Hepatocyte (in vitro differentiated cells): ENCODE measurements at regions not wholly inside any gene's neighbourhood (a gene's known extent, or its start where the extent isn't known, plus 50 kb on each side); places are given as distances from the start of the nearest gene placed in this dataset.

Source experiments
- DNase-seq: peaks from one replicate; pipeline ENCODE4 v3.0.0-alpha.2; 2016; ENCODE audit warnings: low spot score
- H2AFZ ChIP-seq: fragments of 200-600 bp; sonication (generic); 2 replicates; pipeline ENCODE4 v1.6.0; 2016; ENCODE audit warnings: antibody characterized with exemption, mild to moderate bottlenecking
- H3K27ac ChIP-seq: fragments of 200-600 bp; sonication (generic); 2 replicates; pipeline ENCODE4 v1.5.1; 2016; ENCODE audit warnings: mild to moderate bottlenecking
- H3K27me3 ChIP-seq: fragments of 200-600 bp; sonication (generic); 2 replicates; pipeline ENCODE4 v1.6.1; 2016
- H3K36me3 ChIP-seq: fragments of 200-600 bp; sonication (generic); replicated peaks from 2 replicates; pipeline ENCODE4 v1.5.1; 2016; ENCODE audit warnings: low read depth; ENCODE audit not compliant: insufficient read depth
- H3K4me1 ChIP-seq: fragments of 200-600 bp; sonication (generic); 2 replicates; pipeline ENCODE4 v1.5.1; 2016; ENCODE audit warnings: mild to moderate bottlenecking, moderate library complexity; ENCODE audit not compliant: insufficient read depth
- H3K4me2 ChIP-seq: fragments of 200-600 bp; sonication (generic); 2 replicates; pipeline ENCODE4 v1.6.0; 2016
- H3K4me3 ChIP-seq: fragments of 200-600 bp; sonication (generic); 2 replicates; pipeline ENCODE4 v1.5.1; 2016; ENCODE audit warnings: mild to moderate bottlenecking
- H3K79me2 ChIP-seq: fragments of 200-600 bp; sonication (generic); 2 replicates; pipeline ENCODE4 v1.6.0; 2017; ENCODE audit warnings: mild to moderate bottlenecking
- H3K9me2 ChIP-seq: fragments of 200-600 bp; sonication (generic); replicated peaks from 2 replicates; pipeline ENCODE4 v1.6.0; 2017; ENCODE audit warnings: mild to moderate bottlenecking; ENCODE audit not compliant: insufficient read depth
- H3K9me3 ChIP-seq: fragments of 200-600 bp; sonication (generic); 2 replicates; pipeline ENCODE4 v1.5.1; 2016; ENCODE audit warnings: low read depth, mild to moderate bottlenecking
- H4K20me1 ChIP-seq: fragments of 200-600 bp; sonication (generic); 2 replicates; pipeline ENCODE4 v1.6.0; 2016; ENCODE audit warnings: mild to moderate bottlenecking; ENCODE audit not compliant: insufficient read depth, poor library complexity, severe bottlenecking
- CTCF ChIP-seq: fragments of 200-600 bp; sonication (generic); IDR thresholded peaks from 2 replicates; pipeline ENCODE4 v1.5.1; 2016; ENCODE audit warnings: antibody characterized with exemption, mild to moderate bottlenecking; ENCODE audit not compliant: poor library complexity
- EZH2 ChIP-seq: fragments of 200-600 bp; sonication (generic); IDR thresholded peaks from 2 replicates; pipeline ENCODE4 v1.6.1; 2016; ENCODE audit warnings: antibody characterized with exemption, mild to moderate bottlenecking, borderline replicate concordance
- EZH2phosphoT487 ChIP-seq: fragments of 200-600 bp; sonication (generic); IDR thresholded peaks from one replicate; pipeline ENCODE4 v1.6.1; 2018; ENCODE audit warnings: antibody characterized with exemption, mild to moderate bottlenecking, low read depth, moderate library complexity; ENCODE audit not compliant: unreplicated experiment, severe bottlenecking
- WGBS: methylation state at CpG from one replicate; pipeline ENCODE4 v1.1.6; 2016; ENCODE audit warnings: low lambda C conversion rate; ENCODE audit errors: missing lambda C conversion rate; 5-methylcytosine and 5-hydroxymethylcytosine counted together

GRCh38 chr3:170723241-170723640, 137.4 kb upstream of the SLC7A14 start:
- H3K4me2 ChIP-seq: no peak overlapping the region
- H3K9me2 ChIP-seq: no peaks in the 10 kb centered on the region
- no peak for TF ChIP-seq EZH2phosphoT487
- TF ChIP-seq EZH2: no peak
- no peak for TF ChIP-seq CTCF
- H3K4me3 ChIP-seq: no peak overlapping the region
- no peaks in the 10 kb centered on the region for H4K20me1 ChIP-seq
- 72% methylated on average over 1 of the region's 1 CpG for WGBS
- no peak overlapping the region for H3K27ac ChIP-seq
- H2AFZ ChIP-seq: no peak overlapping the region
- no peaks in the 10 kb centered on the region for H3K36me3 ChIP-seq
- no peak for DNase-seq
- H3K27me3 ChIP-seq: no peaks in the 10 kb centered on the region
- H3K79me2 ChIP-seq: no peaks in the 10 kb centered on the region
- no peaks in the 10 kb centered on the region for H3K4me1 ChIP-seq
- H3K9me3 ChIP-seq: no peaks in the 10 kb centered on the region

- no peak for DNase-seq
- Histone ChIP-seq H3K9me2 (no peaks in the 10 kb centered on the region), H2AFZ (no peak overlapping the region), H3K9me3 (no peaks in the 10 kb centered on the region), H4K20me1 (no peaks in the 10 kb centered on the region), H3K4me2 (no peak overlapping the region), H3K4me1 (no peaks in the 10 kb centered on the region), H3K4me3 (no peak overlapping the region), H3K27me3 (no peaks in the 10 kb centered on the region), H3K79me2 (no peaks in the 10 kb centered on the region), H3K36me3 (no peaks in the 10 kb centered on the region), H3K27ac (no peak overlapping the region)
- TF ChIP-seq EZH2 (no peak), EZH2phosphoT487 (no peak), CTCF (no peak)
These were observed 135.7 kb upstream of the SLC7A14 start for GRCh38 chr3:170721563-170721962.

GRCh38 chr3:170719300-170719699, 133.4 kb upstream of the SLC7A14 start:
- Histone ChIP-seq H4K20me1 (no peaks in the 10 kb centered on the region), H3K79me2 (no peaks in the 10 kb centered on the region), H2AFZ (no peak overlapping the region), H3K4me3 (no peak overlapping the region), H3K4me1 (no peaks in the 10 kb centered on the region), H3K9me2 (no peaks in the 10 kb centered on the region), H3K36me3 (no peaks in the 10 kb centered on the region), H3K9me3 (no peaks in the 10 kb centered on the region), H3K27me3 (no peaks in the 10 kb centered on the region), H3K27ac (no peak overlapping the region), H3K4me2 (no peak overlapping the region)
- 83% methylated on average over 1 of the region's 1 CpG for WGBS
- TF ChIP-seq EZH2phosphoT487 (no peak), EZH2 (no peak), CTCF (no peak)
- no peak for DNase-seq

- H3K4me3 ChIP-seq: no peak overlapping the region
- no peaks in the 10 kb centered on the region for H3K27me3 ChIP-seq
- H3K4me1 ChIP-seq: no peaks in the 10 kb centered on the region
- 93% methylated on average over 3 of the region's 3 CpGs for WGBS
- no peaks in the 10 kb centered on the region for H3K79me2 ChIP-seq
- no peaks in the 10 kb centered on the region for H4K20me1 ChIP-seq
- no peak overlapping the region for H3K4me2 ChIP-seq
- H3K27ac ChIP-seq: no peak overlapping the region
- no peaks in the 10 kb centered on the region for H3K36me3 ChIP-seq
- DNase-seq: no peak
- no peaks in the 10 kb centered on the region for H3K9me2 ChIP-seq
- H3K9me3 ChIP-seq: no peaks in the 10 kb centered on the region
- H2AFZ ChIP-seq: no peak overlapping the region
- TF ChIP-seq CTCF (no peak), EZH2 (no peak), EZH2phosphoT487 (no peak)
These were observed 133.0 kb upstream of the SLC7A14 start for GRCh38 chr3:170718848-170719247.
